Neural crest cell (in vitro differentiated cells): ENCODE measurements at regions not wholly inside any gene's neighbourhood (a gene's known extent, or its start where the extent isn't known, plus 50 kb on each side); places are given as distances from the start of the nearest gene placed in this dataset.

ENCODE experiments used
- DNase-seq: peaks from one replicate; pipeline ENCODE4 v3.0.0; 2021; ENCODE audit warnings: low read depth, mixed read lengths, low spot score
- H3K27ac Mint-ChIP-seq: one replicate; pipeline ENCODE4 v1.8.0; 2021; ENCODE audit warnings: mild to moderate bottlenecking, mixed read lengths; ENCODE audit not compliant: unreplicated experiment
- H3K27me3 Mint-ChIP-seq: 2 replicates; pipeline ENCODE4 v1.8.0; 2021; ENCODE audit warnings: low read depth, mild to moderate bottlenecking, mixed read lengths
- H3K36me3 Mint-ChIP-seq: 2 replicates; pipeline ENCODE4 v1.8.0; 2021; ENCODE audit warnings: low read depth, mild to moderate bottlenecking, mixed read lengths
- H3K4me1 Mint-ChIP-seq: 2 replicates; pipeline ENCODE4 v1.8.0; 2021; ENCODE audit warnings: mixed read lengths
- H3K4me3 Mint-ChIP-seq: one replicate; pipeline ENCODE4 v1.8.0; 2021; ENCODE audit warnings: mild to moderate bottlenecking, mixed read lengths
- H3K9me3 Mint-ChIP-seq: 2 replicates; pipeline ENCODE4 v1.8.0; 2021; ENCODE audit warnings: mixed read lengths
- TF ChIP-seq, protein P1 (sequence below): fragments of 200-600 bp; sonication (generic); conservative IDR thresholded peaks from 2 replicates; pipeline ENCODE4 v1.5.0; 2021; ENCODE audit warnings: antibody characterized with exemption, mild to moderate bottlenecking

DNA sequence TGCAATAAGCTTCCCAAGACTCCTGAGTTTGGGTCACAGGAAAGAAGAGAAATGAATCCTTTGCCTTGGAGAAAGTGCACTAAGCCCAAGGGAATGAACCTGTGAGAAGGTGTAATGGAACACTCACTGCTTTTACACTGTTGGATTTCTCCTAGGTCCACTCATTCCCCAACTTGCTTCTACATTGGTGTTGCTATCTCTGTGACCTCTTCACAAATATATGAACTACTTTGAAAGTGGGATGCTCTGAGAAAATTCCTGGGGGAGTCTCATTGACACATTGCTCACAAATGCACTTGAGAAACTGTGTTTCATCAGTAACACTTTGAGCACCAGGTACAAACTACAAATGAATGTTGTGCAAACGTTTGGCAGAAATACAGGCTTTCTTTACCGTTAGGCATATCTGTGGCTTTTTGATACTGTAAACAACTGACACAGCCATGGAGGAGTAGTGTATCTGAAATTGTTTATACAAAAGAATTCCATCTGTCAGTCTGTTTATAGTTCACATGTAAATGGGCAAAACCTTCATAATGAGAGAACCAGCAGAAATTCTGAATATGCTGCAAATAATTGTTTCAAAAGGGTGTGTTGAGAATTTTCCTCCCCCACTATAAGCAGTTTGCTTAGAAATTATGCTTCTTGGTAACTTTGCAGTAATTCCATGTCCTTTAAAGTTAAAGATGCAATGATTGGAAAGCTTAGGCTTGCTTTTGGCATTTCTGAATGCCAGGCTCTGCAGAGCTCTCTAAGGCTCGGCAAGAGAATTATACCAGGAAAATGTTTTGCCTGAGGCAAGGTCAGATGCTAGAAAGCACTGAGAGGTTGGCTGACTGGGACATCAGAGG, 348.5 kb upstream of the DDHD1 start:
- H3K4me3 Mint-ChIP-seq: no peak overlapping the region
- DNase-seq: no peak
- H3K36me3 Mint-ChIP-seq: no peaks in the 10 kb centered on the region
- peaks cover 16% of the 10 kb centered on the region for H3K9me3 Mint-ChIP-seq
- H3K4me1 Mint-ChIP-seq: no peaks in the 10 kb centered on the region
- TF ChIP-seq, protein P1, sequence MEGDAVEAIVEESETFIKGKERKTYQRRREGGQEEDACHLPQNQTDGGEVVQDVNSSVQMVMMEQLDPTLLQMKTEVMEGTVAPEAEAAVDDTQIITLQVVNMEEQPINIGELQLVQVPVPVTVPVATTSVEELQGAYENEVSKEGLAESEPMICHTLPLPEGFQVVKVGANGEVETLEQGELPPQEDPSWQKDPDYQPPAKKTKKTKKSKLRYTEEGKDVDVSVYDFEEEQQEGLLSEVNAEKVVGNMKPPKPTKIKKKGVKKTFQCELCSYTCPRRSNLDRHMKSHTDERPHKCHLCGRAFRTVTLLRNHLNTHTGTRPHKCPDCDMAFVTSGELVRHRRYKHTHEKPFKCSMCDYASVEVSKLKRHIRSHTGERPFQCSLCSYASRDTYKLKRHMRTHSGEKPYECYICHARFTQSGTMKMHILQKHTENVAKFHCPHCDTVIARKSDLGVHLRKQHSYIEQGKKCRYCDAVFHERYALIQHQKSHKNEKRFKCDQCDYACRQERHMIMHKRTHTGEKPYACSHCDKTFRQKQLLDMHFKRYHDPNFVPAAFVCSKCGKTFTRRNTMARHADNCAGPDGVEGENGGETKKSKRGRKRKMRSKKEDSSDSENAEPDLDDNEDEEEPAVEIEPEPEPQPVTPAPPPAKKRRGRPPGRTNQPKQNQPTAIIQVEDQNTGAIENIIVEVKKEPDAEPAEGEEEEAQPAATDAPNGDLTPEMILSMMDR: no peak
- no peak overlapping the region for H3K27ac Mint-ChIP-seq
- no peaks in the 10 kb centered on the region for H3K27me3 Mint-ChIP-seq

DNA sequence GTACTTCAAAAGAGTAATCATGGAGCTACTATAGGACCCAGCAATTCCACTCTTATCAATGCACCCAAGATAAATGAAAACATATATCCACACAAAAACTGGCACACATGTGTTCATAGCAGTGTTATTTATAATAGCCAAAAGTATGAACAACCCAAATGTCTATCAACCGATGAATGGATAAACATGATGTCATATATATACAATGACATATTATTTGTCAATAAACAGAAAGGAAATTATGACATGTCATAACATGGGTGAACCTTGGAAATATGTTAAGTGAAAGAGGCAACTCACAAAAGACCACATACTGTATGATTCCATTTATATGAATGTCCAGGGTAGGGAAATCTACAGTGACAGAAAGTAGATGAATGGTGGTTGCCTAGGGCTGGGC, 347.1 kb upstream of the DDHD1 start:
- TF ChIP-seq, protein P1: no peak
- Mint-ChIP-seq H3K4me3 (no peak overlapping the region), H3K4me1 (no peaks in the 10 kb centered on the region), H3K36me3 (no peaks in the 10 kb centered on the region), H3K27ac (no peak overlapping the region), H3K9me3 (peaks cover 13% of the 10 kb centered on the region), H3K27me3 (no peaks in the 10 kb centered on the region)
- DNase-seq: no peak

DNA sequence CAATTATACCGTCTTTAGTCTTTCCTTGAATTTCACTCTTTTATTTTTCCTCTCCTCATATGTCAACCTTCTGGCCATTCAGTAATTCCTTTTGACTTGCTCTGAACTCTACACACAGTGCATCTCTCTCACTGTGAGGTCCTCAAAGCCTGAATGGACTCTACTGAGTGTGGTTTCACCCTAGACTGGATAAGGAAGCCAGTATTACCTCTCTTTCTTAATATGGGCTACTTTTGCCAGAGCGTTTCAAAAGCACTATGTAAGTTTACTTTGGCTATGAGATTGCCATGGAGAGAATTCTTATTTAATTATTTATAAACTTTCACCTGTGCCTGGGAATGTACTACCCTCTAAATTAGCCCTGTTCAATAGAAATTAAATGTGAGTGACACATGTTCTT, 343.5 kb upstream of the DDHD1 start:
- Mint-ChIP-seq H3K4me3 (no peak overlapping the region), H3K36me3 (no peaks in the 10 kb centered on the region), H3K9me3 (peaks cover 2% of the 10 kb centered on the region), H3K27ac (no peak overlapping the region), H3K27me3 (no peaks in the 10 kb centered on the region), H3K4me1 (no peaks in the 10 kb centered on the region)
- no peak for DNase-seq
- TF ChIP-seq, protein P1: no peak

DNA sequence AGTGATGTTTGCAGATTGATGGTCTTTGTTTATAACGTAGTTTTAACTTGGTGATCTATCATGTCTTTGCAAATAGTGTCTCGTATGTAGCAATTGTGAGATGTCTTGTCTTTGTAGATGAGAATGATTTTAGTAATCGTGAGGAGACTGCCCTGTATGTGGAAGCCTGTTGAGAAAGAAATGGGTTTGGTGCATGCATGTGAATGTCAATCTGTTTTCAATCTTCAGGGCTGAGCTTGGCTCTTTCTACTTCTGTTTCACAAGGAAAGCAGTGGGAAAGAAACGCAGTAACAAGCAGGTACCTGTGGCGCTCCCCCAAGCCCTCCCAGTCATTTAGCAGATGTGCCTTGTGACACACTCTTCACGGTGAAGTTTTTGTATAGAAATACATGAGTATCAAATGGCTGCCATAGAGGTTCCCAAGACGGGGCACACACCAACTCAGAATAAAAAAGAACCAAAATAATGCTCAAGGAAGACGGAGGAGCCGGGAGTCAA, 342.8 kb upstream of the DDHD1 start:
- H3K36me3 Mint-ChIP-seq: no peaks in the 10 kb centered on the region
- no peaks in the 10 kb centered on the region for H3K27me3 Mint-ChIP-seq
- TF ChIP-seq, protein P1: no peak
- peaks cover 2% of the 10 kb centered on the region for H3K9me3 Mint-ChIP-seq
- DNase-seq: no peak
- H3K4me3 Mint-ChIP-seq: no peak overlapping the region
- no peak overlapping the region for H3K27ac Mint-ChIP-seq
- H3K4me1 Mint-ChIP-seq: no peaks in the 10 kb centered on the region

DNA sequence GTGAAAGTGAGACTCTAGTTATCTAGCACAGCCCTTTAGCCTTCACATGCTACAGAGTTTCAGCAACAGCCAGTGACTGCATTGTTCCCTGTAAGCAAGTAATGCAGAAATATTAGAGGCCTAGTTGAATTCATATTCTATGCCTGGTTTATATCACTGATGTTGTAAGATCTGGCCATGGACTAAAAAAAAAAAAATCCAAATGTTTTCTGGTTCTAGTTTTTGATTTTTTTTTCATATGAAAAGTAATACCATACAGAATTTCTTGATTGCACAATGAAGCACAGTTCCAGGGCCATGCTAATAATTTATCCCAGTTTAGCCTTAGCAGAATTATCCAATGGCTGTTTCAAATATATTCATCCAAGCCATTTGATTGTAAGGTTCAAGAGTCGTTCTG, 341.5 kb upstream of the DDHD1 start:
- H3K27me3 Mint-ChIP-seq: no peaks in the 10 kb centered on the region
- TF ChIP-seq, protein P1: no peak
- H3K36me3 Mint-ChIP-seq: no peaks in the 10 kb centered on the region
- H3K4me1 Mint-ChIP-seq: no peaks in the 10 kb centered on the region
- H3K9me3 Mint-ChIP-seq: peaks cover 2% of the 10 kb centered on the region
- DNase-seq: no peak
- H3K4me3 Mint-ChIP-seq: no peak overlapping the region
- no peak overlapping the region for H3K27ac Mint-ChIP-seq
